ENCODE measurements at regions not wholly inside any gene's neighbourhood (a gene's known extent, or its start where the extent isn't known, plus 50 kb on each side); places are given as distances from the start of the nearest gene placed in this dataset.
"Not testable (repeated sequence)": the region's sequence is repeated elsewhere in the genome, so short reads cannot be mapped to it uniquely, and the experiment has no call there.

- no peak overlapping the region for H3K4me3 Mint-ChIP-seq
- H3K27ac Mint-ChIP-seq = no peak overlapping the region
- H3K27me3 Mint-ChIP-seq = no peaks in the 10 kb centered on the region
- H3K9me3 Mint-ChIP-seq = peaks cover 5% of the 10 kb centered on the region
- no peaks in the 10 kb centered on the region for H3K36me3 Mint-ChIP-seq (ENCODE audit: low read depth)
- ATAC-seq (no peak), DNase-seq (no peak)
- no peaks in the 10 kb centered on the region for H3K4me1 Mint-ChIP-seq
These were observed 496.5 kb upstream of the ADGRL2 start for GRCh38 chr1:81304187-81304586.

- Mint-ChIP-seq H3K9me3 (peaks cover 5% of the 10 kb centered on the region), H3K27me3 (no peaks in the 10 kb centered on the region), H3K36me3 (ENCODE audit: low read depth) (no peaks in the 10 kb centered on the region), H3K4me3 (no peak overlapping the region), H3K4me1 (no peaks in the 10 kb centered on the region), H3K27ac (no peak overlapping the region)
- no peak for DNase-seq
- no peak for ATAC-seq
These were observed 500.8 kb upstream of the ADGRL2 start for GRCh38 chr1:81299892-81300291.

DNA sequence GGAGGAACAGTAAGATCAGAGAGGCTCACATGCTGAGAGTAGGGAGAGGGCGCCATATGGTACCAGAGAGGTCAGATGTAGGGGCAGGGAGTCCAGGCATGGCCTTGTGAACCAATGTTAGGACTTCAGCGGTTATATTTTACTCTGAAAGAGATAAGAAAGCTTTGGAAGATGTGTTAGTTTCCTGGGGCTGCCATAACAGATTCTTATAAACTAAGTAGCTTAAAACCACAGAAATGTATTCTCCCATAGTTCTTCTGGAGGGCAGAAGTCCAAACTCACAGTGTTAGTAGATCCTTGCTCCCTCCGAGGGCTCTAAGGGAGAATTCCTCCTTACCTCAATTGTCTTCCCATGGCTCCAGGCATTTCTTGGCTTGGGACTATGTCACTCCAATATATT lies 502.5 kb upstream of the ADGRL2 start:
- H3K27me3 Mint-ChIP-seq = no peaks in the 10 kb centered on the region
- H3K4me1 Mint-ChIP-seq = no peaks in the 10 kb centered on the region
- H3K9me3 Mint-ChIP-seq = peaks cover 5% of the 10 kb centered on the region
- no peak overlapping the region for H3K4me3 Mint-ChIP-seq
- no peak overlapping the region for H3K27ac Mint-ChIP-seq
- no peak for ATAC-seq
- H3K36me3 Mint-ChIP-seq (ENCODE audit: low read depth) = no peaks in the 10 kb centered on the region
- DNase-seq = no peak

- no peak for DNase-seq
- H3K4me1 Mint-ChIP-seq = no peaks in the 10 kb centered on the region
- H3K27me3 Mint-ChIP-seq = no peaks in the 10 kb centered on the region
These were observed 504.1 kb upstream of the ADGRL2 start for GRCh38 chr1:81296601-81297000.

GRCh38 chr1:81290326-81290725 lies 510.4 kb upstream of the ADGRL2 start:
- ATAC-seq = no peak
- no peak overlapping the region for H3K4me3 Mint-ChIP-seq
- H3K4me1 Mint-ChIP-seq = no peaks in the 10 kb centered on the region
- no peaks in the 10 kb centered on the region for H3K36me3 Mint-ChIP-seq (ENCODE audit: low read depth)
- H3K27me3 Mint-ChIP-seq = no peaks in the 10 kb centered on the region
- no peaks in the 10 kb centered on the region for H3K9me3 Mint-ChIP-seq
- no peak for DNase-seq
- no peak overlapping the region for H3K27ac Mint-ChIP-seq

More at GRCh38 chr1:81296601-81297000, 504.1 kb upstream of the ADGRL2 start:
- ATAC-seq = no peak
- no peaks in the 10 kb centered on the region for H3K36me3 Mint-ChIP-seq (ENCODE audit: low read depth)
- H3K27ac Mint-ChIP-seq = no peak overlapping the region
- no peak overlapping the region for H3K4me3 Mint-ChIP-seq
- H3K9me3 Mint-ChIP-seq = no peaks in the 10 kb centered on the region

GRCh38 chr1:81288689-81289088 lies 512.0 kb upstream of the ADGRL2 start:
- Mint-ChIP-seq H3K4me1 (no peaks in the 10 kb centered on the region), H3K27ac (no peak overlapping the region), H3K36me3 (ENCODE audit: low read depth) (no peaks in the 10 kb centered on the region), H3K27me3 (no peaks in the 10 kb centered on the region), H3K4me3 (no peak overlapping the region), H3K9me3 (no peaks in the 10 kb centered on the region)
- no peak for ATAC-seq
- DNase-seq = no peak

GRCh38 chr1:81287411-81288080 lies 513.2 kb upstream of the ADGRL2 start:
- H3K36me3 Mint-ChIP-seq (ENCODE audit: low read depth) = no peaks in the 10 kb centered on the region
- no peaks in the 10 kb centered on the region for H3K27me3 Mint-ChIP-seq
- no peaks in the 10 kb centered on the region for H3K9me3 Mint-ChIP-seq
- H3K27ac Mint-ChIP-seq = no peak overlapping the region
- no peaks in the 10 kb centered on the region for H3K4me1 Mint-ChIP-seq
- DNase-seq (no peak), ATAC-seq (no peak)
- H3K4me3 Mint-ChIP-seq = no peak overlapping the region

GRCh38 chr1:81270051-81270450 lies 530.7 kb upstream of the ADGRL2 start:
- Mint-ChIP-seq H3K27me3 (no peaks in the 10 kb centered on the region), H3K27ac (no peak overlapping the region), H3K9me3 (peaks cover 3% of the 10 kb centered on the region), H3K4me1 (no peaks in the 10 kb centered on the region), H3K36me3 (ENCODE audit: low read depth) (no peaks in the 10 kb centered on the region), H3K4me3 (no peak overlapping the region)
- no peak for ATAC-seq
- no peak for DNase-seq

DNA sequence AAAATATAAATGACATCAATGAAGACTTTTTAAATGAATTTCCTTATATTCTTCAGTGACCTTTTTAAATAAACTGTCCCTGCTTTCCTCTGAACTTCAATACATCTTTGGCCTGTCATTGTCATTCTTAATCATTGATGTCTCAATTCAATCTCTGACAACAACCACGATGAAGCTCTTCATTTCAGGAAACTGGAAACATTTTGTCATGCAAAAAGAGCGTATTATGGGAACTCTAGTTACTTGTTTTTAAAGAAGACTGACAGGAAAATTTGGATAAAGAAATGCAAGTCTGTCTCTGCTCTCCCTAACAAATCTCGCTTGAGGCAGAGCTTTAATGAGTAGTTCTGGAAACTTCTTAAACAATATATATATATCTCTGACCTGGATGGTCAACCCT lies 535.8 kb upstream of the ADGRL2 start:
- Mint-ChIP-seq H3K27ac (no peak overlapping the region), H3K9me3 (no peaks in the 10 kb centered on the region), H3K4me3 (no peak overlapping the region), H3K27me3 (no peaks in the 10 kb centered on the region), H3K36me3 (ENCODE audit: low read depth) (no peaks in the 10 kb centered on the region), H3K4me1 (no peaks in the 10 kb centered on the region)
- no peak for ATAC-seq
- DNase-seq = no peak

DNA sequence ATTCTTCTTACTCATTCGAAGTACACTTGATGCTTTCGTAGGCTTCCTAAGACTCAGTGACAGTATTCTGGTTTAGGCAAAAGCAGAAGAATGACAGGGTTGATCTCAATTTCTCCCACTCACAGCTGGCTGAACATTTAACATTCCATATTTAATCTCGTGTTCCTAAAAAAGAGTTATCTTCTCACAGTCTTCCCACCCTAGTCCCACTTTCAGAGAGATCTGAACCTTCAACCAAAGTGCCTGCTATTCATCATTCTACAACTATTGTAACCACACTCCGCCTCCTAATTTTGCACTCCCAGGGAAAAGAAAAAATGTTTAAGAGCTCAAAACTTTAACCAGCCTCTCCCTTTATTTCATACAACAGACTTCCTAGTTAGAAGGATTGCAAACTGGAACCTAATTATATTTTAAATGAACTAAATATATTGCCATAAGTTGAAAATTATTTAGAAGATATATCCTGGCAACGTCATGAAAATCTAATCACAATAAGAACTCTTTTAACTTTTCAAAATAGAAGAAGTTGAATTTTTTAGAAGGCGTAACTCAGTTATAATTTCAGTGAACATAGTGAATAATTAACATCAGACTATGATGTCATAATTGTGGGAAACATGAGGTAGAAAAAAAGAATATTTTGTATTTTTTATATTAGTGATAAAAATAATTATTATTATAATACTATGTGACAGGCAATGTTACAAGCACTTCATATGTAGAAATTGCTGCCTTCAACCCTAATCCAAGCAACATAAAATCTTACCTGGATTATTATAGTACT lies 540.9 kb upstream of the ADGRL2 start:
- H3K27me3 Mint-ChIP-seq = no peaks in the 10 kb centered on the region
- no peak for ATAC-seq
- H3K27ac Mint-ChIP-seq = no peak overlapping the region
- H3K4me1 Mint-ChIP-seq = no peaks in the 10 kb centered on the region
- DNase-seq = no peak
- H3K4me3 Mint-ChIP-seq = no peak overlapping the region
- H3K9me3 Mint-ChIP-seq = no peaks in the 10 kb centered on the region
- no peaks in the 10 kb centered on the region for H3K36me3 Mint-ChIP-seq (ENCODE audit: low read depth)

- no peaks in the 10 kb centered on the region for H3K9me3 Mint-ChIP-seq
- no peak for DNase-seq
- H3K27me3 Mint-ChIP-seq = no peaks in the 10 kb centered on the region
- H3K4me1 Mint-ChIP-seq = no peaks in the 10 kb centered on the region
- ATAC-seq = no peak
- no peak overlapping the region for H3K27ac Mint-ChIP-seq
- H3K36me3 Mint-ChIP-seq (ENCODE audit: low read depth) = no peaks in the 10 kb centered on the region
- H3K4me3 Mint-ChIP-seq = no peak overlapping the region
These were observed 546.2 kb upstream of the ADGRL2 start for GRCh38 chr1:81254560-81254959.

DNA sequence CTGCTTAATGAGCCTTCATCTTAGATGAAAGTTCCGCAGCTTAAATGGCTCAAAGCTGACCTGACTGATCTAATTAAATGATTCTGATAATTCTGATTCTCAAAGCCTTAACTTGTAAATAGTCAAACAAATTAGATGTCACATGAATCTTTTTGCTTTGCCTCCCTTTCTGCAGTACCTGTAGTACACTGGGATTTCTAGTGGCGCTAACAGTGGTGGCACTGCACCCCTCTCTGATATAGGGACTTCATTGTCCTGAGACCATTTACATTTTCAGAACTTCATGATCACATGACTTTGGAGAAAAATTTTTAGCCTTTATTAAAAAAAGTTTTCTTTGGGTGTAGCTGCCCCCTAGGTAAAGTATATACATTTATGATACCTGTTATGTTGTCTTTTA lies 546.7 kb upstream of the ADGRL2 start:
- Mint-ChIP-seq H3K27ac (no peak overlapping the region), H3K4me3 (no peak overlapping the region), H3K36me3 (ENCODE audit: low read depth) (no peaks in the 10 kb centered on the region), H3K9me3 (no peaks in the 10 kb centered on the region), H3K4me1 (no peaks in the 10 kb centered on the region), H3K27me3 (no peaks in the 10 kb centered on the region)
- DNase-seq (no peak), ATAC-seq (no peak)

DNA sequence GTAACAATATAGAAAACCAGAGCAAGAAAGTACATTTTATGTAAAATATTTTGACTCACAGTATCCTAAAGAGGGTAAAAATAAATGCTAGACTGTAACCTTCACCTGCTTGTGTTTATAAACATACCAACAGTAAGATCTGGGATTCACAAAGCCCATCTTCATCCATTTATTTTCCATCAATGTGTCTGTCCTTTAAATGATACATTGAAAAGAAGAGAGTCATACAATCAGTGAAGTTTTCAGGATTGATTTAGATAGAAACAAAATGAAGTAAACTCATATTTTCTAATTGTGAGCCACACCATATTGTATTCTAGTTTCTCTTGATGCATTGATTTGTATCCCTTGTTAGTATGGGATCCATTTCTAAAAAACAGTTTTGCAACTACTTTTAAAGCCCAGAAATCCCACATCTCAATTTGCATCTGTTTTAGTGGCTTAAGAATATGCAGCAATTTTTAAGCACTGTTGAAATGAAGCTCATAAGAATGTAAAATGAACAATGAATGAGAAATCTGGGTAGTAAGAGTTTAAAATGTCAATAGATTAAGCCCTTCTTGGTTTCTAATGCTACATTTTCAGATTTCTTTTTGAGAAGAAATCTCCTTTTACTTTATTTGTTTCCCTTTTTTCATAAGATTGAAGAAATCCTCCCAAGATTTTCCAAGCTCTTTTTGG lies 548.1 kb upstream of the ADGRL2 start:
- H3K4me3 Mint-ChIP-seq = no peak overlapping the region
- H3K27ac Mint-ChIP-seq = no peak overlapping the region
- H3K36me3 Mint-ChIP-seq (ENCODE audit: low read depth) = no peaks in the 10 kb centered on the region
- no peaks in the 10 kb centered on the region for H3K4me1 Mint-ChIP-seq
- ATAC-seq (no peak), DNase-seq (no peak)
- H3K9me3 Mint-ChIP-seq = peaks cover 4% of the 10 kb centered on the region
- H3K27me3 Mint-ChIP-seq = no peaks in the 10 kb centered on the region

DNA sequence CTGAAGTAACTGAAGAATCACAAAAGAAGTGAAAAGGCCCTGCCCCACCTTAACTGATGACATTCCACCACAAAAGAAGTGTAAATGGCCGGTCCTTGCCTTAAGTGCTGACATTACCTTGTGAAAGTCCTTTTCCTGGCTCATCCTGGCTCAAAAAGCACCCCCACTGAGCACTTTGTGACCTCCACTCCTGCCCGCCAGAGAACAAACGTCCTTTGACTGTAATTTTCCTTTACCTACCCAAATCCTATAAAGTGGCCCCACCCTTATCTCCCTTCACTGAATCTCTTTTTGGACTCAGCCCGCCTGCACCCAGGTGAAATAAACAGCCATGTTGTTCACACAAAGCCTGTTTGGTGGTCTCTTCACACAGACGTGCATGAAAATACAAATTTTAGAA lies 549.9 kb upstream of the ADGRL2 start:
- peaks cover 13% of the 10 kb centered on the region for H3K9me3 Mint-ChIP-seq
- not testable (repeated sequence) for H3K4me1 Mint-ChIP-seq; H3K27ac Mint-ChIP-seq; H3K36me3 Mint-ChIP-seq (ENCODE audit: low read depth); ATAC-seq; DNase-seq; H3K4me3 Mint-ChIP-seq; H3K27me3 Mint-ChIP-seq

GRCh38 chr1:81245084-81245715 lies 555.5 kb upstream of the ADGRL2 start:
- not testable (repeated sequence) for H3K36me3 Mint-ChIP-seq (ENCODE audit: low read depth); ATAC-seq; H3K27ac Mint-ChIP-seq; H3K4me3 Mint-ChIP-seq; H3K4me1 Mint-ChIP-seq; H3K27me3 Mint-ChIP-seq; DNase-seq
- peaks cover 16% of the 10 kb centered on the region for H3K9me3 Mint-ChIP-seq
